Loucy (cell line): ENCODE measurements at regions not wholly inside any gene's neighbourhood (a gene's known extent, or its start where the extent isn't known, plus 50 kb on each side); places are given as distances from the start of the nearest gene placed in this dataset.

Source experiments
- CTCF ChIP-seq: fragments of 200-600 bp; sonication (generic); conservative IDR thresholded peaks from 2 replicates; pipeline ENCODE4 v1.5.1; 2014; ENCODE audit warnings: mild to moderate bottlenecking, antibody characterized with exemption, low read length
- EZH2phosphoT487 ChIP-seq: fragments of 200-600 bp; IDR thresholded peaks from 2 replicates; pipeline ENCODE4 v1.6.1; 2018; ENCODE audit warnings: antibody characterized with exemption, mild to moderate bottlenecking, moderate library complexity, borderline replicate concordance

DNA sequence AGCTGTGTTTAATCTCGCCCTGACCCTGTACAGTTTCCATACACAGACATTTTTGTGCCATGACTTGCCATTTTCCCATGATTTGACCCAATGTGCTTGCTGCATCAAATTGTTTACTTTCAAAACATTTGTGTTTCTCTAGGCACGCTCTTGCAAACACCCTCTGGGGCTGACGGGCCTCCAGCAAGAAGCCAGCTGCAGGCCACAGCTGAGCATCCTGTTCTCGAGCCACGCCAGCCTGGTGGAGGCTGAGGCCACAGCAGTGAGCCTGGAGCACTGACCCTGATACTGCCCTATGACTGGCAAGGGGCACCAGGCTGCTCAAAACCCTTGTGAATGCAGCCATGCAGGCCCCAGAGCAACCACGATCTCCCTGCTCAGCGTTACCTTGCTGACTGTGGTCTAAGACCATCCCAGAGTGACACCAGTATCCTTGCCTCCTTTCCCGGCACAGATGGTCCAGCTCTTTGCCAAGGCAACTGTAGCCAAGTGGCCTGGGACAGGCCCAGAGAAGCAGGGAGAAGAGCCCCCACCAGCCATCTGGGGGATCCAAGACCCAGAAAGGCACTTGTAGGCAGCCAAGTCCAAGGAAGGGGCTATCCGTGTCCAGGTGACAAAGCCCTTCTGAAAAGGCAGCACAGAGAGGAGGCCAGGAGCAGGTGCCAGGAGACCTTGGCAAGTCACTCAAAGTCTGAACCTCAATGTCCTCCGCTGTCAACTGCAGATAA is 78.5 kb downstream of the OAT start:
- no peak for TF ChIP-seq CTCF
- no peak for TF ChIP-seq EZH2phosphoT487
